ENCODE measurements at regions not wholly inside any gene's neighbourhood (a gene's known extent, or its start where the extent isn't known, plus 50 kb on each side); places are given as distances from the start of the nearest gene placed in this dataset.

DNA sequence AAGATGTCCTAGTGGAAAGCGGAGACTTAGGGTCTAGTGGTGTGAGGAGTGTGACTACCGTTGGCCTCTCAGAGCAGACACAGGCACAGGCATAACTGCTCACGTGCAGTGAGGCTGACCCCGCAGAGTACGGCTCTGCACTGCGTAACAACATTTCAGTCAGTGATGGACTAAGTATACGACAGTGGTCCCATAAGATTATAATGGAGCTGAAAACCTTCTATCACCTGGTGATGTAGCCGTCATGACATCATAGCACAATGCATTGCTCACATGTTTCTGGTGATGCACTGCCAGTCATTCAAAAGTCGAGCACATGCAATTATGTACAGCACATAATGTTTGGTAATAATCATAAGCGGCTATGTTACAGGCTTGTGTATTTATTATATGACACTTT lies 179.6 kb downstream of the VAPA start:
- no peak overlapping the region for H3K27ac ChIP-seq
- H3K36me3 ChIP-seq (ENCODE audit: low read depth) = no peaks in the 10 kb centered on the region
- H3K4me2 ChIP-seq (ENCODE audit: unreplicated experiment) = no peak overlapping the region
- H4K20me1 ChIP-seq (ENCODE audit: insufficient read depth) = no peaks in the 10 kb centered on the region
- H3K79me2 ChIP-seq (ENCODE audit: insufficient read depth) = no peaks in the 10 kb centered on the region
- no peaks in the 10 kb centered on the region for H3K9me3 ChIP-seq (ENCODE audit: low read depth)
- 93 to 95% methylated on average over 10 of the region's 10 CpGs for WGBS, 2 experiments (ENCODE audit: low coverage in 1 of 2, low lambda C conversion rate in 2 of 2, missing lambda C conversion rate in 2 of 2)
- H3K9ac ChIP-seq = no peak overlapping the region
- in situ Hi-C loops (cut with MboI) = no loop called here
- peaks cover 9% of the 10 kb centered on the region; the same call in 1 of the 2 replicates for H3K4me1 ChIP-seq (ENCODE audit: insufficient read depth)
- H3K27me3 ChIP-seq (replicated peaks; ENCODE audit: insufficient read depth) = no peaks in the 10 kb centered on the region
- no peak overlapping the region for H2AFZ ChIP-seq
- no peaks in the 10 kb centered on the region for H3K9me2 ChIP-seq (ENCODE audit: insufficient read depth)
- no peak for TF ChIP-seq EZH2 (IDR thresholded peaks at IDR 0.05; ENCODE audit: insufficient read depth, poor library complexity, severe bottlenecking)
- TF ChIP-seq EZH2phosphoT487 (IDR thresholded peaks at IDR 0.05; ENCODE audit: insufficient read depth, low read depth) = no peak
- DNase-seq = no peak
- no peak overlapping the region for H3K4me3 ChIP-seq
- no peaks in the 10 kb centered on the region for H3F3A ChIP-seq (ENCODE audit: insufficient read depth)

DNA sequence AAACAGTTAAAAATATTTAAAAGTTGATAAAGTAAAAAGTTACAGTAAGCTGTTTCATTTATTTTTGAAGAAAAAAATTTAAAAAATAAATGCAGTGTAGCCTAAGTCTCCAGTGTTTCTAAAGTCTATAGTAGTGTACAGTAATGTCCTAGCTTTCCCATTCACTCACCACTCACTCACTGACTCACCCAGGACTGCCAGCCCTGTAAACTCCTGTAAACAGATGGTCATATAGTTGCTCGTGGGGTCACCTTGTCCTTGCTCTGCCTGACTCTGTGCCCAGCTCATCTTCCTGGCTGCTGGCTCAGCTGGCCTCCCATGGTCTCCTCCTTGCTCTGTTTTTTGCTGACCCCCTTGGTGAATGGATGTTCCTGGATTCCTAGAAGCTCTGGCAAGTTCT lies 180.3 kb downstream of the VAPA start:
- WGBS, 2 experiments (ENCODE audit: low coverage in 1 of 2, low lambda C conversion rate in 2 of 2, missing lambda C conversion rate in 2 of 2) = 0 to 7% methylated on average over 1 of the region's 1 CpG
- in situ Hi-C loops (cut with MboI) = no loop called here
- Histone ChIP-seq H3K4me2 (ENCODE audit: unreplicated experiment) (no peak overlapping the region), H2AFZ (no peak overlapping the region), H3K79me2 (ENCODE audit: insufficient read depth) (no peaks in the 10 kb centered on the region), H3K27ac (no peak overlapping the region), H3F3A (ENCODE audit: insufficient read depth) (no peaks in the 10 kb centered on the region; the same call in 1 of the 2 replicates), H3K9ac (no peak overlapping the region), H3K27me3 (replicated peaks; ENCODE audit: insufficient read depth) (no peaks in the 10 kb centered on the region), H4K20me1 (ENCODE audit: insufficient read depth) (no peaks in the 10 kb centered on the region), H3K4me1 (ENCODE audit: insufficient read depth) (peaks cover 9% of the 10 kb centered on the region; the same call in 1 of the 2 replicates), H3K36me3 (ENCODE audit: low read depth) (no peaks in the 10 kb centered on the region), H3K9me3 (ENCODE audit: low read depth) (no peaks in the 10 kb centered on the region), H3K4me3 (no peak overlapping the region), H3K9me2 (ENCODE audit: insufficient read depth) (no peaks in the 10 kb centered on the region)
- TF ChIP-seq EZH2phosphoT487 (IDR thresholded peaks at IDR 0.05; ENCODE audit: insufficient read depth, low read depth) (no peak), EZH2 (IDR thresholded peaks at IDR 0.05; ENCODE audit: insufficient read depth, poor library complexity, severe bottlenecking) (no peak)
- DNase-seq = peak; percentile 72

DNA sequence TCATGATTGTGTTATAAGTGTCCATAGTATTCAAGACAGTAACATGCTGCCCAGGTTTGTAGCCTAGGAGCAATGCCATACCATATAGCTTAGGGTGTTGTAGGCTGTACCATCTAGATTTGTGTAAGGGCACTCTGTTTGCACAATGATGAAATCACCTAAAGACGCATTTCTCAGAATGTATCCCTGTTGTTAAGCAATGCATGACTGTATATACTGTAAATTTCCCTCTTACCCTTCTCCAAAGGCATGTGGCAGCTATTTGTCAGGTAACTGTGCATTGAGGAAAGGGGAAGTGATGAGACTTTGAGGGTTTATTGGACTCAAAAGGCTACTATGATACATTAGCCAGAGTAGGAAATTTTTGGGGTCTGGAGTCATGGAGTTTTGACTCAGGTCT lies 180.8 kb downstream of the VAPA start:
- Histone ChIP-seq H3K4me2 (ENCODE audit: unreplicated experiment) (no peak overlapping the region), H3K27me3 (replicated peaks; ENCODE audit: insufficient read depth) (no peaks in the 10 kb centered on the region), H3K4me3 (no peak overlapping the region), H4K20me1 (ENCODE audit: insufficient read depth) (no peaks in the 10 kb centered on the region), H3K36me3 (ENCODE audit: low read depth) (no peaks in the 10 kb centered on the region), H3K27ac (no peak overlapping the region), H3F3A (ENCODE audit: insufficient read depth) (peaks cover 5% of the 10 kb centered on the region; the same call in 1 of the 2 replicates), H3K9me3 (ENCODE audit: low read depth) (no peaks in the 10 kb centered on the region), H3K4me1 (ENCODE audit: insufficient read depth) (peaks cover 14% of the 10 kb centered on the region), H3K9ac (no peak overlapping the region), H3K9me2 (ENCODE audit: insufficient read depth) (no peaks in the 10 kb centered on the region), H3K79me2 (ENCODE audit: insufficient read depth) (no peaks in the 10 kb centered on the region), H2AFZ (no peak overlapping the region)
- no peak for TF ChIP-seq EZH2 (IDR thresholded peaks at IDR 0.05; ENCODE audit: insufficient read depth, poor library complexity, severe bottlenecking)
- TF ChIP-seq EZH2phosphoT487 (IDR thresholded peaks at IDR 0.05; ENCODE audit: insufficient read depth, low read depth) = no peak
- WGBS, 2 experiments (ENCODE audit: low coverage in 1 of 2, low lambda C conversion rate in 2 of 2, missing lambda C conversion rate in 2 of 2) = 32 to 38% methylated on average over 1 of the region's 1 CpG
- DNase-seq = peak; percentile 22
- in situ Hi-C loops (cut with MboI) = no loop called here

DNA sequence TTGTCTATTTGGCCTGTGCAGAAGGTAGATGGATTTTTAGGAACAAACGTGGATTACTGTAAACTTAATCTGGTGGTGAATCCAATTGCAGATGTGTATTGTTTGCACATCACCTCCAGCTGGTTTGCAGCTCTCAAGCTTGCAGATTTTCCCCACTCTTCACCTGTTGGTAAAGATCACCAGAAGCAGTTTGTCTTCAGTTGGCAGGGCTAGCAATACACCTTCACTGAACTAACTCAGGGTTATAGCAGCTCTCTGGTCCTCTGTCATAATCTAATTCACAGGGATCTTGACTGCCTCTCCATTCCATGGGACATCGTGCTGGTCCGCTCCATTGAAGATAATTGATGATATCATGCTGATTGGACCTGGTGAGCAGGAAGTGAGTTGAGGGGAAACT lies 181.5 kb downstream of the VAPA start:
- DNase-seq = no peak
- H3K9me2 ChIP-seq (ENCODE audit: insufficient read depth) = no peaks in the 10 kb centered on the region
- no peaks in the 10 kb centered on the region for H3K9me3 ChIP-seq (ENCODE audit: low read depth)
- in situ Hi-C loops (cut with MboI) = no loop called here
- H3K36me3 ChIP-seq (ENCODE audit: low read depth) = no peaks in the 10 kb centered on the region
- peaks cover 10% of the 10 kb centered on the region for H3F3A ChIP-seq (ENCODE audit: insufficient read depth)
- no peaks in the 10 kb centered on the region for H3K27me3 ChIP-seq (replicated peaks; ENCODE audit: insufficient read depth)
- H3K4me2 ChIP-seq (ENCODE audit: unreplicated experiment) = no peak overlapping the region
- no peaks in the 10 kb centered on the region for H4K20me1 ChIP-seq (ENCODE audit: insufficient read depth)
- WGBS, 2 experiments (ENCODE audit: low coverage in 1 of 2, low lambda C conversion rate in 2 of 2, missing lambda C conversion rate in 2 of 2) = 78 to 81% methylated on average over 3 of the region's 3 CpGs
- H3K4me3 ChIP-seq = no peak overlapping the region
- no peak overlapping the region for H3K27ac ChIP-seq
- H2AFZ ChIP-seq = no peak overlapping the region
- H3K4me1 ChIP-seq (ENCODE audit: insufficient read depth) = peaks cover 15% of the 10 kb centered on the region
- no peaks in the 10 kb centered on the region for H3K79me2 ChIP-seq (ENCODE audit: insufficient read depth)
- no peak overlapping the region for H3K9ac ChIP-seq
- TF ChIP-seq EZH2 (IDR thresholded peaks at IDR 0.05; ENCODE audit: insufficient read depth, poor library complexity, severe bottlenecking) = no peak
- TF ChIP-seq EZH2phosphoT487 (IDR thresholded peaks at IDR 0.05; ENCODE audit: insufficient read depth, low read depth) = no peak

Measured in GM23248 (cell line).